Heart left ventricle (tissue), 16 donors: ENCODE measurements at regions not wholly inside any gene's neighbourhood (a gene's known extent, or its start where the extent isn't known, plus 50 kb on each side); places are given as distances from the start of the nearest gene placed in this dataset.

ENCODE experiments used
- ATAC-seq, 4 donors: fragments of 200-7000 bp; cut with Tn5 transposase; one replicate each; pipeline ENCODE4 v1.9.1; 2020 to 2022; ENCODE audit warnings: moderate library complexity in 4 of 4, mild to moderate bottlenecking in 3 of 4, moderate number of reproducible peaks in 1 of 4
- DNase-seq, 5 donors: peaks; one replicate each; pipeline ENCODE4 v3.0.0-alpha.2; 2020
- H3K27ac ChIP-seq, 12 donors: fragments of 200-600 bp; sonication (generic) in 4 of 12; one replicate each; pipeline versions ENCODE4 v1.5.0 to v1.8.0; 2016 to 2022; ENCODE audit warnings: mild to moderate bottlenecking in 2 of 12
- H3K27me3 ChIP-seq, 9 donors: fragments of 200-600 bp; sonication (generic) in 2 of 9; one replicate each; pipeline versions ENCODE4 v1.5.1 to v1.8.0; 2016 to 2022; ENCODE audit warnings: mild to moderate bottlenecking in 3 of 9
- H3K36me3 ChIP-seq, 9 donors: fragments of 200-600 bp; sonication (generic) in 2 of 9; one replicate each; pipeline versions ENCODE4 v1.5.0 to v1.8.0; 2018 to 2022; ENCODE audit warnings: mild to moderate bottlenecking in 2 of 9
- H3K4me1 ChIP-seq, 12 donors: fragments of 200-600 bp; sonication (generic) in 4 of 12; one replicate each; pipeline versions ENCODE4 v1.5.0 to v1.8.0; 2016 to 2022; ENCODE audit warnings: mild to moderate bottlenecking in 3 of 12
- H3K4me3 ChIP-seq, 12 donors: fragments of 200-600 bp; sonication (generic) in 4 of 12; one replicate each; pipeline versions ENCODE4 v1.5.0 to v1.8.0; 2017 to 2022; ENCODE audit warnings: mild to moderate bottlenecking in 9 of 12, moderate library complexity in 4 of 12
- H3K9me3 ChIP-seq, 12 donors: fragments of 200-600 bp; sonication (generic) in 4 of 12; one replicate each; pipeline versions ENCODE4 v1.5.0 to v1.8.0; 2016 to 2022; ENCODE audit warnings: mild to moderate bottlenecking in 1 of 12
- CTCF ChIP-seq, 12 donors: fragments of 200-600 bp; sonication (generic) in 4 of 12; IDR thresholded peaks; one replicate each; pipeline versions ENCODE4 v1.5.0 to v1.8.0; 2018 to 2022; ENCODE audit warnings: antibody characterized with exemption in 12 of 12, mild to moderate bottlenecking in 5 of 12
- POLR2A ChIP-seq, 2 donors: fragments of 450-650 bp; IDR thresholded peaks; one replicate each; pipeline ENCODE4 v1.6.1; 2017; ENCODE audit warnings: antibody characterized with exemption in 2 of 2, mild to moderate bottlenecking in 2 of 2, moderate library complexity in 2 of 2
- WGBS, 4 donors: extraction: QIAGEN DNeasy Blood & Tissue Kit in 2 of 4; methylation state at CpG; one replicate each; pipeline versions ENCODE4 v1.1.5 to v1.1.7; 2013 to 2018; 5-methylcytosine and 5-hydroxymethylcytosine counted together
- intact Hi-C, 10 donors: fragments of 100-400 bp; cut with DNase I; formaldehyde crosslinking; loops; one replicate each; pipeline versions ENCODE4 v1.11.1 to v1.14.2; 2022
- donor health status: ischemic (EF 13 %, LVEDD 7.1; RV severe dilation, severe dysfunction).
- donor health status: healthy with polysubstance abuse.
- donor health status: DM: no; HTN: yes; CAD: no.
- donor health status: DM: no; HTN: no; CAD: no.
- donor health status: ischemic (EF 25% LVEDD 6.9; RV normal size, moderate dysfunction).
- donor health status: ischemic (EF 25% LVEDD 5.7; RV mildly dilated, moderate dysfunction).
- donor health status: healthy.
- donor health status: DM: yes; HTN: yes; CAD: no.
- donor health status: ischemic (EF 35%, LVEDD 5.7; RV mildly dilated, moderate dysfunction).
- donor health status: nonischemic (EF 11% LVEDD 7.7; RV severe dilation, severe dysfunction).
- donor health status: DM: yes; HTN: yes; CAD: no.
- donor health status: PGD.
- donor health status: ischemic (EF 29% LVEDD 5.4; RV normal size, mild dysfunction).
- donor health status: nonischemic (EF 23%, LVEDD 6.1; RV moderate dilation, normal function).

- 86 to 95% (median 90%) methylated on average over 5 of the region's 5 CpGs for WGBS, 4 donors
- no peaks in the 10 kb centered on the region for H3K36me3 ChIP-seq
- ATAC-seq (no peak), DNase-seq (no peak)
- H3K27ac ChIP-seq, result no peak overlapping the region
- H3K27me3 ChIP-seq, result no peaks in the 10 kb centered on the region
- intact Hi-C loops, result no loop called here
- no peak for TF ChIP-seq POLR2A (IDR thresholded peaks at IDR 0.05)
- TF ChIP-seq CTCF (IDR thresholded peaks at IDR 0.05), result no peak
- no peaks in the 10 kb centered on the region for H3K9me3 ChIP-seq
- H3K4me1 ChIP-seq, result no peaks in the 10 kb centered on the region
- no peak overlapping the region for H3K4me3 ChIP-seq
Observed at GRCh38 chr11:96694338-96694737, 304.5 kb downstream of the JRKL start.

DNA sequence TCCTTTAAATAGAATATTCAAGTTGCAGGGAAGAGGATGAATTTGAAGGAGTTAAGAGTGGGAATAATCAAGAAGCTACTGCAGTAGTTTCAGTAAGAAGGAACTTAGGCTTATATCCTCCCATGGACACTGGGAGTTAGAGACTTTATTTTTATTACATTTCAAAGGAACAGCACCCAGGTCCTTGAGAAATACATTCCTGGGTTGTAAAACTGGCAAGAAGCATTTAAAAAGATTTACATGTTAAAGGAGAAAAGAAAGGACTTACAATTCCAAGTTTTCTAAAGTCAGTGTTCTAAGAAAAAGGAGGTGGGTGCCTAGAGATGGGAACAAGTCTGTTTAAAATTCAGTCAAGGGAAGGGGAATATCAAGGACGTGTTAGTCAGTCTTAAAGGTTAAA is 306.9 kb downstream of the JRKL start:
- Histone ChIP-seq H3K36me3 (no peaks in the 10 kb centered on the region), H3K9me3 (no peaks in the 10 kb centered on the region), H3K27me3 (no peaks in the 10 kb centered on the region), H3K4me3 (no peak overlapping the region), H3K27ac (no peak overlapping the region), H3K4me1 (no peaks in the 10 kb centered on the region)
- TF ChIP-seq POLR2A (IDR thresholded peaks at IDR 0.05) (no peak), CTCF (IDR thresholded peaks at IDR 0.05) (no peak)
- ATAC-seq, result no peak
- no peak for DNase-seq
- 28 to 31% (median 30%) methylated on average over 1 of the region's 1 CpG for WGBS, 4 donors
- intact Hi-C loops, result no loop called here

GRCh38 chr11:96697466-96697865 is 307.7 kb downstream of the JRKL start:
- intact Hi-C loops, result no loop called here
- WGBS, 4 donors, result 87 to 94% (median 91%) methylated on average over 3 of the region's 3 CpGs
- TF ChIP-seq POLR2A (IDR thresholded peaks at IDR 0.05) (no peak), CTCF (IDR thresholded peaks at IDR 0.05) (no peak)

GRCh38 chr11:96704847-96705246 is 315.0 kb downstream of the JRKL start:
- 39 to 62% (median 53%) methylated on average over 3 of the region's 3 CpGs for WGBS, 4 donors
- no peak for ATAC-seq
- intact Hi-C loops, result no loop called here
- H3K9me3 ChIP-seq, result no peaks in the 10 kb centered on the region
- no peak overlapping the region for H3K27ac ChIP-seq
- DNase-seq, result no peak
- no peak overlapping the region for H3K4me3 ChIP-seq
- no peaks in the 10 kb centered on the region for H3K36me3 ChIP-seq
- TF ChIP-seq POLR2A (IDR thresholded peaks at IDR 0.05) (no peak), CTCF (IDR thresholded peaks at IDR 0.05) (peak in 1 of 12 donors; percentile 21)
- H3K27me3 ChIP-seq, result no peaks in the 10 kb centered on the region
- no peaks in the 10 kb centered on the region for H3K4me1 ChIP-seq

More at GRCh38 chr11:96697466-96697865, 307.7 kb downstream of the JRKL start:
- H3K4me3 ChIP-seq, result no peak overlapping the region
- H3K27me3 ChIP-seq, result no peaks in the 10 kb centered on the region
- H3K4me1 ChIP-seq, result no peaks in the 10 kb centered on the region
- ATAC-seq, result no peak
- no peak overlapping the region for H3K27ac ChIP-seq
- no peak for DNase-seq
- H3K36me3 ChIP-seq, result no peaks in the 10 kb centered on the region
- no peaks in the 10 kb centered on the region for H3K9me3 ChIP-seq
